WTC11 (cell line): ENCODE measurements at regions not wholly inside any gene's neighbourhood (a gene's known extent, or its start where the extent isn't known, plus 50 kb on each side); places are given as distances from the start of the nearest gene placed in this dataset.

Experiments used
- ATF3 ChIP-seq: sonication (generic); formaldehyde crosslinking; conservative IDR thresholded peaks from 2 replicates; pipeline ENCODE4 v1.8.1; 2022; ENCODE audit warnings: mild to moderate bottlenecking, missing genetic modification reagents
- CREB1 ChIP-seq: sonication (generic); formaldehyde crosslinking; IDR thresholded peaks from 2 replicates; pipeline ENCODE4 v1.8.0; 2023; ENCODE audit warnings: mild to moderate bottlenecking, missing genetic modification reagents
- CTCF ChIP-seq: fragments of 200-600 bp; IDR thresholded peaks from 2 replicates; pipeline ENCODE4 v1.8.0; 2022; ENCODE audit warnings: antibody characterized with exemption
- FOXP4 ChIP-seq: sonication (generic); formaldehyde crosslinking; IDR thresholded peaks from 2 replicates; pipeline ENCODE4 v1.8.0; 2022; ENCODE audit warnings: mild to moderate bottlenecking, missing genetic modification reagents
- KAT7 ChIP-seq: sonication (generic); formaldehyde crosslinking; IDR thresholded peaks from 2 replicates; pipeline ENCODE4 v1.8.1; 2023; ENCODE audit warnings: missing genetic modification reagents, mild to moderate bottlenecking, borderline replicate concordance
- ZBTB21 ChIP-seq: sonication (generic); formaldehyde crosslinking; IDR thresholded peaks from 2 replicates; pipeline ENCODE4 v1.8.1; 2023; ENCODE audit warnings: mild to moderate bottlenecking, missing genetic modification reagents, borderline replicate concordance
- ZNF232 ChIP-seq: sonication (generic); formaldehyde crosslinking; IDR thresholded peaks from 2 replicates; pipeline ENCODE4 v1.8.0; 2022; ENCODE audit warnings: mild to moderate bottlenecking, missing genetic modification reagents

- TF ChIP-seq CTCF (no peak), CREB1 (CRISPR knock-in tag) (no peak), ZBTB21 (CRISPR knock-in tag) (no peak), ATF3 (CRISPR knock-in tag) (no peak), KAT7 (CRISPR knock-in tag) (no peak), FOXP4 (CRISPR knock-in tag) (no peak), ZNF232 (no peak)
Observed at GRCh38 chr10:52578871-52579405, 193.6 kb downstream of the MBL2 start.
